Tibial nerve (tissue), 4 donors: ENCODE measurements at regions not wholly inside any gene's neighbourhood (a gene's known extent, or its start where the extent isn't known, plus 50 kb on each side); places are given as distances from the start of the nearest gene placed in this dataset.

Experiments used
- EP300 ChIP-seq, 2 donors: sonication (generic); formaldehyde crosslinking; IDR thresholded peaks; one replicate each; pipeline ENCODE4 v1.6.1; 2017; ENCODE audit warnings: antibody characterized with exemption in 2 of 2, mild to moderate bottlenecking in 1 of 2
- TF ChIP-seq, protein P1 (sequence below), 5 experiments: fragments of 200-600 bp in 3 of 5; fragments of 450-650 bp in 2 of 5; sonication (generic) in 3 of 5; IDR thresholded peaks; one replicate each; pipeline ENCODE4 v1.5.1; 2016 to 2019; ENCODE audit warnings: antibody characterized with exemption in 5 of 5, mild to moderate bottlenecking in 3 of 5, moderate library complexity in 2 of 5

- TF ChIP-seq, protein P1, sequence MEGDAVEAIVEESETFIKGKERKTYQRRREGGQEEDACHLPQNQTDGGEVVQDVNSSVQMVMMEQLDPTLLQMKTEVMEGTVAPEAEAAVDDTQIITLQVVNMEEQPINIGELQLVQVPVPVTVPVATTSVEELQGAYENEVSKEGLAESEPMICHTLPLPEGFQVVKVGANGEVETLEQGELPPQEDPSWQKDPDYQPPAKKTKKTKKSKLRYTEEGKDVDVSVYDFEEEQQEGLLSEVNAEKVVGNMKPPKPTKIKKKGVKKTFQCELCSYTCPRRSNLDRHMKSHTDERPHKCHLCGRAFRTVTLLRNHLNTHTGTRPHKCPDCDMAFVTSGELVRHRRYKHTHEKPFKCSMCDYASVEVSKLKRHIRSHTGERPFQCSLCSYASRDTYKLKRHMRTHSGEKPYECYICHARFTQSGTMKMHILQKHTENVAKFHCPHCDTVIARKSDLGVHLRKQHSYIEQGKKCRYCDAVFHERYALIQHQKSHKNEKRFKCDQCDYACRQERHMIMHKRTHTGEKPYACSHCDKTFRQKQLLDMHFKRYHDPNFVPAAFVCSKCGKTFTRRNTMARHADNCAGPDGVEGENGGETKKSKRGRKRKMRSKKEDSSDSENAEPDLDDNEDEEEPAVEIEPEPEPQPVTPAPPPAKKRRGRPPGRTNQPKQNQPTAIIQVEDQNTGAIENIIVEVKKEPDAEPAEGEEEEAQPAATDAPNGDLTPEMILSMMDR (IDR thresholded peaks at IDR 0.05) = no peak
- no peak for TF ChIP-seq EP300 (IDR thresholded peaks at IDR 0.05)
Observed at GRCh38 chr5:27734838-27735237, 696.5 kb upstream of the CDH9 start.
